T-helper 2 cell (primary cell): ENCODE measurements at regions not wholly inside any gene's neighbourhood (a gene's known extent, or its start where the extent isn't known, plus 50 kb on each side); places are given as distances from the start of the nearest gene placed in this dataset.

Experiments used
- DNase-seq, 5 experiments: peaks; one replicate each; pipeline versions ENCODE4 v3.0.0 to v3.0.0-alpha.2; 2012 to 2022

DNA sequence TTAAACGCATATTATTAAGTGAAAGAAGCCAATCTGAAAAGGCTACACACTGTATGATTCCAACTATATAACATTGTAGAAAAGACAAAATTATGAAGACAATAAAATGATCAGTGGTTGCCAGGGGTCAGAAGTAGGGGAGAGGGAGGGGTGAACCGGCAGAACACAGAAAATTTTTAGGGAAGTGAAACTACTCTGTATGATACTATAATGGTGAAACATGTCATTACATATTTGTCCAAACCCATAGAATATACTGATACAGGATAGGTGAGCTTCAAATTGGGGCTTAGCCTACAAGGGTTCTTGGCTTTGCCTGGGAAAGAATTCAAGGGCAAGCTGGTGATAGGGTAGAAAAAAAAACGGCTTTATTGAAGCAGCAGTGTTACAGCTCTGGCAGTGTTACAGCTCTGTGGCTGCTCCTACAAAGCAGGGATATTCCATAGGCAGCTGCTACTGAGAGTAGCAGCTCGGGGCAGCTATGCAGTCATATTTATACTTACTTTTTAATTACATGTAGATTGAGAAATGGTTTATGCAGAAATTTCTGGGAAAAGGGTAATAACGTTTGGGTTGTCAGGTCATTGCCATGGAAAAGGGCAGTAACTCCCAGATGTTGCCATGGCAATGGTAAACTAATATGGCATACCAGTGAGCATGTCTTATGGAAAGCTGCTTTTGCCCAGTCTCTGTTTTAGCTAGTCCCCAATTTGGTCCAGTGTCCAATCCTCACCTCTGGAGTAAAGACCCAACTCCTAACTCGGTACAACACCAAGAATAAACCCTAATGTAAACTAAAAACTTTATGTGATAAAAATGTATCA is 125.1 kb upstream of the SLC25A36 start:
- DNase-seq = no peak

DNA sequence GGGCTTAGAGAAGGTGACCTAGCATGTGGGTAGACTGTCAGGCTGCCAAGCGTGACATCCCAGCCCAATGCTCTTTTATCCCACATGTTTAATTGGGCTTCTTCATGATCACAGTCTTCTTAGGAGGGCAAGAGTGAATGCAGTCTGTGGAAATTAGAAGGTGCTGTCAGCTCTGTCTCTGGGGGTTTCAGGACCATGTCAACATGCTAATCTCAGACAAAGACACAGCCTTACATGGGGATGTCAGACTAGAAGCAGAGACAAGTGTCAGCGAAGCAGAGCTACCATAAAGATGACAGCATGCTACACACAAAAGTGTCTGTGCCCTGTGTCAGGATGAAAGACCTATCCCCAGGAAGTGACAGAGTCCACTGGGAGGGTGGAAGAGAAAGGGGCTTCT is 120.1 kb upstream of the SLC25A36 start:
- DNase-seq = no peak

DNA sequence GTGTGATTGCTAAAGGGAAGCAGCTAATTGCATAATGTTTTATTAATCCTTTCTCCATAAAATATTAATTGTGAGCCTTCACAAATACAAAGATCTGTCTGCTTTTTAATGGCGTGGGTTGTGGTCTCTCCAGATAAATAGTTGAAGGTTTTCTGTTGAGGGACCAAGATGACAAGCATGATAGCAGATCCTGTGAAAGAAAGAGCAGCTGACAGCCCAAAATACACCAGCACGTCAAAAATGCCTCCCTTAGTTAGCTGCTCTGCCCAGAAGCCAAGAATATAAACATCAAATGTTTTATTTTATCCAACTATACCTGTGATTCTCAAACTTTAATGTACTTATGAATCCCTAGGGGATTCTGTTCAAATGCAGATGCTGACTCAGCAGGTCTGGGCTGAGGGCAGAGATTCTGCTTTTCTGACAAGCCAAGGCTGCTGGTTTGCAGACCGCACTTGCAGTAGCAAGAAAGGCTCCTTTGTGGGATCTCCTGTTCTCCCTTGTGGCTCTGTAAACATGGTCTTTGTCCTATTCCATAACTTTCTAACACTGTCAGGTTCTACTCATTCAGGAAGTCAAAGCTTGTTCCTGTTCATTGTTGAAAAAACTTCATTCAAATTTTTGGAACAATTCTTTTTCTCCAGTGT is 119.1 kb upstream of the SLC25A36 start:
- no peak for DNase-seq

DNA sequence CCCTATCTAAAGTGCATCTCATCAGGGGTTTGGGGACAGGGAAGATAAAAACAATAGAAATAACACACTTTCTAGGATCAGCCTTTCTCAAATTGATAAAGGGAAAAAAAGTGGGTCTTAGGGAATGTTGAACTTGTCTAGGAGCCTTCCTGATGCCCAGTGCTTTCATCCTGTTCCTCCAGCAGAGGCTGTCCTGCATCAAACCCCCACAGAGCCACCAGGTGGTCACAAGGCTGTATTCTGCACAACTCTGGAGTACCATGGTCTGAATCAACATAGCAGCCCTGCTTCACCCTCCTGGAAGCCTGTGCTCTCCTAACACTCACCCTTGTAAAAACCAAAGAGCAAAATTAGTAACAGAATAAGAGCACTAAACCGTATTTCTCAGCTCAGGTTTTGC is 118.5 kb upstream of the SLC25A36 start:
- DNase-seq = no peak

DNA sequence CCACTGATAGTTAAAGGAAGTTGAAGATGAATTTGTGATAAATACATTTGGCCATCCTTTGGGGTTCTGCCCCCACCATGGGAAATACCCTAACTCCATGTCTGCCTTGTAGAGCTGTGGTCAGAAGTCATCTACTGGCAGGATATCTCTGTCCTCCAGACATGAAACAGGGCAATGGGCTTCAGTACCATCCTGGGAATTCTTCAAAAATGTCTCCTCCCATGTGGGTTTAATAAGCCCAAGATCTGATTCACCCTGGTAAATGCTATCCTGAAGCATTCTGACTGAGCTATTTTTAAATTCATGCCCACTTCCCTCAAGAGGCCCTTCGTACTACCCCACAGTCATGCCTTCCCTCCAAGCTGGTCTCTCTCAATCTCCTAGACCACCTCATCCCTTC is 113.7 kb upstream of the SLC25A36 start:
- no peak for DNase-seq

DNA sequence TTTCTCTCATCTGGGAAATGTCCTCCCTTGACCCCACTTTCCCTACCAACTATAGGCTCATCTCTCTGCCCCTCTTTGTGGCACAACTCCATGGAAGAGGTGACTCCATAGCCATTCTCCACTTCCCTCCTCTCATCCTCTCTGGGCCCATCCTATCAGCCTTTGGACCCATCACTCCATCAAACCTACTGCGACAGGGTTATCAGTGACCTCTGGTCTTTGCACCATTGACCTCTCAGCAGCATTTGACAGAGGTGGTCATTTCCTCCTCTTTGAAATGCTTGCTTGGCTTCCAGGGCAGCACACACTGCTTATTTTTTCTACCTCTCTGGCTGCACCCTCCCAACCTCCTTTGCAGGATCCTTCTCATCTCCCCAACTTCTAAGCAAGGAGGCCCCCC is 113.1 kb upstream of the SLC25A36 start:
- DNase-seq = no peak

DNA sequence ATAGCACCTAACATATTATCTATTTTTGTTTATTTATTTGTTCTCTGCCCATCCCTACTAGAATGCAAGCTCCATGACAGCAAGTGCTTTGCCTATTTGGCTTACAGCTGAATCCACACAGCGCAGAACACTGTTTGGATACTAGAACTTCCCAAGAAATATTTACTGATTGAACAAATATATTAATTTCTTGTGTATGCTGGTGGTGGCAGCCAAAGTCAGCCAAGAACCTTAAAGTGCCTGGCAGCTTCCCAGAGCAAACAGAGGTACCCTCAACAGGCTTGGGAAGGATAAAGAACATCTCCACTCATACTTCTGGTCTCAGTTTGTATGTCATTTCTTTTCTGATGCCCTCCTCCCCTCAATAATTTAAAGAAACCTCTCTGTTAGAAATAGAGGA is 111.8 kb upstream of the SLC25A36 start:
- DNase-seq = no peak

DNA sequence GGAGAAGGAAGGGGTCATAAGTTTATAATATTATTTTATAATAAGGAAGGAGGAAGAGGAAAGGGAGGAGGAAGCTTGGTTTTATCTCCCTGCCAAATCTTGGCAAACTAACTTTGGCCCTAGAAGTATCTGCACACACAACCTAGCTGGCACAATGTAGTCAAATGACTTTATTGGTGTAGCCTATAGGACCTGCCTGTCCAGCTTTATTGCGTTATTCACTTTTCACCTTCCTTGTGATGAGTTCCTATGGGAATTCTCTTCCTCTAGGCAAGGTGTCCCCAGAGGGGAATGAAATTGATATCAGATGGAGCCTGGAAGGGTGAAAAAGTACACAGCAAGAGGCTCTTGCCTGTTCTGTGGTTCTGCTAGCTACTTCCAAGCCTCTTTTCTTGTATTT is 111.2 kb upstream of the SLC25A36 start:
- no peak for DNase-seq

DNA sequence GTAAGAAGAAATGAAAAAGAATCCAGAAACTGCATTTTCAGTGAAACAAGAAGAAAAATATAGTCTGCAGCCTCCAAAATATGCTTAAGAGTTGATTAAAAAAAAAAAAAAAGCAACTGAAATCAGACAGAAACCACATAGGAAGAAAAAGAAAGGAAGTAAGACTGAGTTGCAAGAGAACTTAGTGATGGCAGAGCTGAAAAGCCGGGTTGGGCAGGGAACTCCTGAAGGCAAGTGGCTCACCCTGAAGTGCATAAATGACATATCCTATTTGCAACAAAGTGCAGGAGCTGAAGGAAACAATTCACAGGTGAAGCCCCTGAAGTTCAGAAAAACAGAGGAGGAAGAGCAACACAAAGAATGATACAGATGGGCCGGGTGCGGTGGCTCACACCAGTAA is 108.8 kb upstream of the SLC25A36 start:
- DNase-seq = no peak

DNA sequence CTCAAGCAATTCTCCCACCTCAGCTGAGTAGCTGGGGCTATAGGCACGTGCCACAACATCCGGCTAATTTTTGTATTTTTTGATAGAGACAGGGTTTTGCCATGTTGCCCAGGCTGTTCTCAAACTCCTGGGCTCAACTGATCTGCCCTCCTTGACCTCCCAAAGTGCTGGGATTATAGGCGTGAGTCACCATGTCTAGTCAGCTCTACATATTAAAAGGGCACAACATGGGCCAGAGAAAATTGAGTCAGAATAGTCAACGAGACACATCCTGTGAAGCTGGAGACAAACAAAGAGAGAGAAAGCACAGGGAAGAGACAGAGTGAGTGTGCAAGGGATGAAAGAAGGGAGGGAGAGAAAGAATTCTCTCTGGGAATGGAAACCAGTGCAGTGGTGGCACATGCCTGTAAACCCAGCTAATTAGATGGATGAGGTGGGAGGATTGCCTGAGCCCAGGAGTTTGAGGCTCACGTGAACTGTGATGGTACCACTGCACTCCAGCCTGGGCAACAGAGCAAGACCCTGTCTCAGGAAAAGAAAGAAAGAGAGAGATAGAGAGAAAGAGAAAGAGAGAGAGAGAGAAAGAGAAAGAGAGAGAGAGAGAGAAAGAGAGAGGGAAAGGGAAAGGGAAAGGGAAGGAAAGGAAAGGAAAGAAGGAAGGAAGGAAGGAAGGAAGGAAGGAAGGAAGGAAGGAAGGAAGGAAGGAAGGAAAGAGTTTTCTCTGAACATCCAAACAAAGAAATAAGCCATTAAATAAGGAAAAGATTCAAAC is 107.2 kb upstream of the SLC25A36 start:
- DNase-seq = no peak

DNA sequence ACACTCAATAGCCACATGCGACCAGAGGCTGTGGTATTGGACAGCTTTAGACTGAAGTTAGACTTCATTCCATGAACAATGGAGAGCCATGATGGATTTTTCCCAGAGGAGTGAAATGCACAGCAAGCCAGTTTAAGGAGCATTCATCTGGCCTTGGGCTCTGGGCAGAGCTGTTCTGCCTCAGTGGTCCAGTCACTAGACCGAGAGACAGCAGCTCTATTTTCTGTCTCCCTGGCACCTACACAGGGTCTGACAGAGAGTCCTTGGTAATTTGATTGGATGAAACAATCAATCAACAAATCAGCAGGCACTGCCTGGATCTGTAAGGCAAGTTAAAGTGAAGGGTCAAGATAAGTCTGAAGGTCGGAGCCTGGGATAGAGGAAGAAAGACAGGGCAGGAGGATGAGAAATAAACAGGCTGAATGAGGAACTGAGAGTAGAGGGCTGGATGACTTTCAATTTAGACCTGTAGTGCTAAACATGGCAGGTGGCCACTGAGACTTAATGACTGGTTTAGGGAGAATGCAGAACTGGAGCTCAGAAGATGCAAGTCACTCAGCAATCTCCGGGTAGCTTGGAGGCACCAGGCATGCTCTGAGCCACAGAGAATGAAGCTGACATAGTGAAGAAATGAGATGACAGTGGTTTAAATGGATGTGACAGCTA is 98.5 kb upstream of the SLC25A36 start:
- no peak for DNase-seq

DNA sequence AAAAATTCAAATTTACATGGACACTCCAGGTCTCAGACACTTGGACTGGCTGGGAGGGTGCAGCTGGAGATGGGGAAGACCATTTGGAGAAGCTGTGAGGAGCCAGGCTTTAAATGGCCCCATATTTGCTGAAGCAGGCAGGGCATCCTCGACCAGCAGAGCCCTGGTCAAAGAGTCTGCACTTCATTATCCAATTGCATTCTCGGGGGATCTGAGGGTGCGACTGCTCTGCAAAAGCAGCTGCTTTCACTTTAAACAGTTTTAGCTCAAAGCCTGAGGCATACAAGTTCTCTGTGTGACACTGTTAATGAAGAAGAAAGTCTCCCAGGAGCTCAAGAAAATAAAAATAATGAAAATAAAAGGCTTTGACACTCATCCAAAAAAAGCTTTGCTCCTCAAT is 98.0 kb upstream of the SLC25A36 start:
- no peak for DNase-seq

DNA sequence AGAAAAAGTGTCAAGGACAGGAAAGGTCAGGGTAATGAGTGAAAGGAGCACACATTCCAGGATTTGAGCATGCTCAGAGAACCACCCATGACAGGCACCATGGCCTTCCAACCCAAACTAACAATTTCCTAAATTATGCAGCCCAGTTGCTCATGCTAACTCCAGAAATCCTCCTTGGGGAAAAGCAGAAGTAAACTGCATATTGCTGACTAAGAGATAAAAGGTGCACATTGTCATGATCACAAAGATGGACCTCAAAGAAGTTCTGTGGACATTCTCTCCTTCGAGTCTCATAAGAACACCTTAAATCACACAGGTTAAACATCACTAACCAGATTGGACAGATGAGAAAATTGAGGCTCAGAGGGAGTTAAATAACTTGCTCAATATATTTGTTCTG is 97.6 kb upstream of the SLC25A36 start:
- no peak for DNase-seq

DNA sequence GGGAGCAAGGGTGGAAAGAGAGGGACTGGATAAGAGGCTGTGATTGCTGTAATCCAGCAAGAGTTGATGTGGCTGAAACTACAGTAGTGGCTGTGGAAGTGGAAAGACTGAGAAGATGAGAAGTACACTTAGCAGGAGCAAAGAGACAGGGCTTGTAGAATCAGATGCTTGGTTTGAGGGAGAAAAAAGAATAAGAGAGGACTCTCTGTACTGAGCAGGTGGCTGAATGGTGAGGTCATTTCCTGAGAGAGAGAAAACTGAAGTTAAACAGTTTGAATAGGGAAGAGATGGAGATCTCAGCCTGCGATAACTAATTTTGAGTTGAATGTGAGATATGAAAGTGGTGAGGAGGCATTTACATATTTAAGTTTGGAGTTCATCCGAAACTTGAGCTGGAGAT is 95.8 kb upstream of the SLC25A36 start:
- DNase-seq = peak in 1 of 5 experiments; percentile 25

DNA sequence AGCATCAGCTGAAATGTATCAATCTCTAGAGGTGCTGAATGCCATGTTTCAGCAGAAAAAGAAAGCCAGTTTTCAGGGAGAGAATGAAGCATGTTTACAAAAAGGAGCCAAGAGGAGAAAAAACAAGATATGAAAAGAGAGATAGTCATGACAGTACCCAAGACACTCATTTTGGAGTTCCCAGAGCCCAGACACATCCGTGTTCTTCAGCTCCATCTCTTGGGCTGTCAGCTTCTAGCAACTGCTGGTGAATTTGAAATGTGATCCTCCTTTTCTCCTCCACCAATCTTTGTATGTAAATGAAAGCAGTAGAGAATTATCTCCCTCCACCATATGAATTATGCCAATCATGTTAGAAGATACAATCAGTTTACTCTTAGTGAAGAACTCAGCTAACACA is 93.0 kb upstream of the SLC25A36 start:
- DNase-seq = no peak

DNA sequence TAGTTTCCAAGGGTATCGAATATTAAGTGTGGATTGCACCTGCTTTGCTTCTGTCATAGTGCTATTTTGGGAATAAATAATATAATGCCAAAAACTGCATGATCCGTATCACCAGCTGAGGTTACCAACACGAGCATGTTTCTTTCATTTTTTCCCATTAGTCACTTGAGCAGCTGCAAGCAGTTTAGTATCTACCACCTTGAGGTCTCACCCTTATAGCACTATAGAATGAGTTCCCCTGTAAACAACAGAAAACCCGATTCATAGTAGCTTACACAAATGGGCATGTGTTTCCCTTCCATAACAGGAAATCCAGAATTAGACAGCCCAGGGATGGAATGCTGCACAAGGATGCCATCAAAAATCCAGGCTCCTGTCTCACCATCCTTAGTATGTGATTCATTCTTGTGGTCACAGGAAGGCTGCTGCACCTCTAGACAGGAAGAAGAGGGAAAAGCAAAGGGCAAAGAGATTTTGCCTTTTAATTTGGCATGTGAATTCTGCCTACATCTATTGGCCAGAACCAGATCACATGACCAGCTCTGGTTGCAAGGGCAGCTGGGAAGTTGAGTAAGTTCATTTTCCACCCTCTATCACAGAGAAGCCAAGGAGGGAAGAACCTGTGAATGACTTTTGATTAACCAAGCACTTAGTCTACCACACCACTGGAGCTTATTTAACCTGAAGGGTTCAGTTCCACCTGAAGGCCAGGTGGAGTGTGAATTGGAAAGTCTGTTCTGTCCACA is 91.3 kb upstream of the SLC25A36 start:
- no peak for DNase-seq

DNA sequence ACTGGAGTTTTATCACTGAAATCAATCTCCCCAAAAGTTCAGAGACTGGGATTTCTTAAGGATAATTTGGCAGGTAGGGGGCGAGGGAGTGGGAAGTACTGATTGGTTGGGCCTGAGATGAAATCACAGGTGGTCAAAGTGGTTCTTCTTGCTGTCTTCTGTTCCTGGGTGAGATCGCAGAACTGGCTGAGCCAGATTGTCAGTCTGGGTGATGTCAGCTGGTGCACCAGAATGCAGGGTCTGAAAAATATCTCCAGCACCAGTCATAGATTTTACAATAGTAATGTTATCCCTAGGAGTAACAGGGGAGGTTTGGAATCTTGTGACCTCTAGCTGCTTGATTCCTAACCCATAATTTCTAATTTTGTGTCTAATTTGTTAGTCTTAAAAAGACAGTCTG is 86.7 kb upstream of the SLC25A36 start:
- no peak for DNase-seq

DNA sequence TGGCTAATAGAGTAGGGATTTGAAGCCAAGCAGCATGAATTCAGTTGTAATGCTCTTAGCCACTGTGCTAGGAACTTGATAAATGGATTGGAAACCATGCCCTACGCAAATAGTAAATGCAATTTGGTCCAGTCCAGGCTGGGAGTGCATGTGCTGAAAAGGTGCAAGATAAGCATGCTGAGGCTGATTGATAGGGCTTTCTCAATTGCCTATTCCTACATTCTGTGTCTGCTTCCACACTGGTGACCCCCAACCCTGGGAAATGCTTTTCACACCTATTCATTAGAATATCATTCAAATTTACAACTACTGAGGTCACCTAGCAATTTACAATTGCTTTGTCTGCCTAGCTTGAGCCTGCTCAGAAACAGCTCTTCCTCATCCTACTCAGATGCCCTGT is 84.7 kb upstream of the SLC25A36 start:
- DNase-seq = no peak

DNA sequence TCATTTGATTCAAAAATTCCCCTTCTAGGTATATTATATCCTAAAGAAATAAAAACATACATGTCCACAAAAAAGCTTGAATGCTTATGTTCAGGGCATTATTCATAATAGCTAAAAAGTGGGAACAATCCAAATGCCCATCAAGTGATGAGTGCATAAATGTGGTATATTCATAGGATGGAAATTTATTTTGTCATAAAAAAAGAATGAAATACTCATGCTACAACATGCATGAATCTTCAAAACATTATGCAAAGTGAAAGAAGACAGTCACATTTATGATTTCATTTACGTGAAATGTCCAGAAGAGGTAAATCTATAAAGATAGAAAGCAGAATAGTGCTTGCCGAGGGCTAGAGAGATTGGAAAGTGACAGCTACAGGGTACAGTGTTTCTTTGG is 83.6 kb upstream of the SLC25A36 start:
- no peak for DNase-seq

DNA sequence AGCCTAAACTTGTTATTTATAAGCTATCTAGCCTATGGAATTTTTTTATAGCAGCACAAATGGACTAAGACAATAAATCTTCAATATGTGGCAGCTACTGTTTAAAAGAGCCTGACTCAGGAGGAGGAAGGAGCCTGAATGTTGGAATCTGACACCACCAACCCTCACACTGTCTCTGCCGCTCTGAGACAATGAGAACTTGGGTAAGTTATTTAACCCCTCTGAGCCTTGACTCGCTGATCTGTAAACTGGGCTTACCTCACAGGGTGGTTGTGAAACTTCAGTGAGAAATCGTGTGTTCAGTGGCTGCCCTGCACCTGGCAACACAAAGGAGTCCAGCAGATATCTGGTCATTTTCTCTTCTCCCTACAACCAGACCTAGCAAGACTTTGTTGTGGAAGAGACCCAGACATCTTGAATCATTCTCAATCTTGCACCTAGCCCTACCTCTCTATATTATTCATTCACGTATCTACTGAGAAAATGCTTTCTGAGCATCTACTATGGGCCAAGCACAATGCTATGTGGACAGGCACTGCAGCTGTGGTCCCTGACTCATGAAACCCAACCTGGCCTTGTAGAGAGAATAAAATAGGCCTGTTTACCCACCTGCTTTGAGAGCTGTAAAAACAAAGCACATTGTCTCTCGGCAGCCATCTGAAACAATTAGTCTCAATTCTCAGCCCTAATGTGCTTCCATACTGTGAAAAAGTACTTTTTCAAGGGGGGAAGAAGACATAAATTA is 81.9 kb upstream of the SLC25A36 start:
- DNase-seq = no peak

DNA sequence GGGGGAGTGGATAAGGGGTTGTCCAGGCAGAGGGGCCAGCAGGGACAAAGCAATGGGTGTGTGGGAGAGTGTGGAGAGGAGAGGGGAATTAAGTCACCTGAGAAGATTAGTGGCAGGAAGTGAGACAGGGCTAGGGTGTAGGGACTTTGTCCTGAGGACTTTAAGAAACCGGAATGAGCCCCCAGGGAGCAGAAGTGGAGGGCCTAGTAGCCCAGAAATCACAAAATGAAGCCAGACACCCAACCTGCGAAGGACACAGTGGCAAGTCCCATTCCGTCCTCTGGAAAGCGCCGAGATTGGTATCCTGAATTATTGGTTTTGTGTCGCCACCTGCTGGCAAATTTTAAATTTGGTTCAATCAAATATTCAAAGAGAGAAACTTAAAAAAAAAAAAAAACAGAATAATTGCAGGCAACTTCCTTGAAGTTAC is 78.0 kb upstream of the SLC25A36 start:
- peak in 1 of 5 experiments; percentile 38 for DNase-seq

DNA sequence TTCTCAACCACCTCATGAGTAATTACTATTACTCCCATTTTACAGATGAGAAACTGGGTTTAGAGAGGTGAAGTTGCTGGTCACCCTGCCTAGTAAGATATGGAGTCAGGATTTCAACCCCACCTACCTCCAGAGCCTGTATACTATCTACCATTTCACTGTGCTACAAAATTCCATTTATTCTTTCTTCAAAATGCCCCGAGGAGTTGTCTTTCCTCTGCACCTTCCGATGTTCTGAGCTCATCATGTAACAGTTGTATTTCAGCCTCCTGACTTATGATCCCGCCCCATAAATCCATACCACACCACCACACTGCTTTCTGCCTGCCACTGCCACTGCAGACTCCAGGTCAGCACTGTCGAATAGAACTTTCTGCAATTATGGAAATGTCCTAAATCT is 71.3 kb upstream of the SLC25A36 start:
- no peak for DNase-seq
